Spleen (tissue), 11 donors: ENCODE measurements at regions not wholly inside any gene's neighbourhood (a gene's known extent, or its start where the extent isn't known, plus 50 kb on each side); places are given as distances from the start of the nearest gene placed in this dataset.
A peak's percentile ranks its signal among the peaks of the same experiment; 100 is the strongest.
"Not testable (repeated sequence)": the region's sequence is repeated elsewhere in the genome, so short reads cannot be mapped to it uniquely, and the experiment has no call there.

ENCODE experiments used
- DNase-seq: peaks from one replicate; pipeline ENCODE4 v3.0.0-alpha.2; 2020
- H3K27ac ChIP-seq, 8 donors: fragments of 200-600 bp; sonication (generic) in 7 of 8; 1 replicate in 4 of 8; 2 replicates in 4 of 8; pipeline versions ENCODE4 v1.5.0 to v1.8.0; 2016 to 2021; ENCODE audit warnings: inconsistent platforms in 4 of 8, mild to moderate bottlenecking in 4 of 8, moderate library complexity in 1 of 8
- H3K27me3 ChIP-seq, 7 donors: fragments of 200-600 bp; sonication (generic) in 6 of 7; replicated peaks in 1 of 7; 1 replicate in 4 of 7; 2 replicates in 3 of 7; pipeline versions ENCODE4 v1.5.0 to v1.8.0; 2016 to 2021; ENCODE audit warnings: inconsistent platforms in 3 of 7, mild to moderate bottlenecking in 1 of 7
- H3K36me3 ChIP-seq, 6 donors: fragments of 200-600 bp; sonication (generic) in 5 of 6; 1 replicate in 4 of 6; 2 replicates in 2 of 6; pipeline versions ENCODE4 v1.5.0 to v1.8.0; 2016 to 2021; ENCODE audit warnings: inconsistent platforms in 2 of 6
- H3K4me1 ChIP-seq, 6 donors: fragments of 200-600 bp; sonication (generic) in 5 of 6; 1 replicate in 3 of 6; 2 replicates in 3 of 6; pipeline versions ENCODE4 v1.5.0 to v1.8.0; 2016 to 2021; ENCODE audit warnings: inconsistent platforms in 3 of 6
- H3K4me3 ChIP-seq, 8 donors: fragments of 200-600 bp; sonication (generic) in 7 of 8; 1 replicate in 4 of 8; 2 replicates in 4 of 8; pipeline versions ENCODE4 v1.5.0 to v1.8.0; 2016 to 2021; ENCODE audit warnings: inconsistent platforms in 4 of 8, mild to moderate bottlenecking in 4 of 8, moderate library complexity in 2 of 8
- H3K9me3 ChIP-seq, 8 donors: fragments of 200-600 bp; sonication (generic) in 7 of 8; 1 replicate in 4 of 8; 2 replicates in 4 of 8; pipeline versions ENCODE4 v1.5.0 to v1.8.0; 2016 to 2021; ENCODE audit warnings: inconsistent platforms in 4 of 8
- CTCF ChIP-seq, 11 experiments: fragments of 200-600 bp in 7 of 11; fragments of 450-650 bp in 4 of 11; sonication (generic) in 4 of 11; IDR thresholded peaks in 8 of 11; conservative IDR thresholded peaks in 3 of 11; 1 replicate in 7 of 11; 2 replicates in 4 of 11; pipeline versions ENCODE4 v1.4.0 to v1.8.0; 2016 to 2021; ENCODE audit warnings: antibody characterized with exemption in 11 of 11, inconsistent platforms in 4 of 11, mild to moderate bottlenecking in 1 of 11
- POLR2A ChIP-seq, 3 donors: fragments of 450-650 bp; IDR thresholded peaks; one replicate each; pipeline ENCODE4 v1.5.1; 2017; ENCODE audit warnings: antibody characterized with exemption in 3 of 3, mild to moderate bottlenecking in 1 of 3
- POLR2AphosphoS5 ChIP-seq, 3 donors: sonication (generic); formaldehyde crosslinking; IDR thresholded peaks; one replicate each; pipeline ENCODE4 v1.5.1; 2017; ENCODE audit warnings: antibody characterized with exemption in 3 of 3
- WGBS, 5 donors: extraction: QIAGEN DNeasy Blood & Tissue Kit in 3 of 5; methylation state at CpG; one replicate each; pipeline versions ENCODE4 v1.1.5 to v1.1.7; 2013 to 2018; 5-methylcytosine and 5-hydroxymethylcytosine counted together
- intact Hi-C: fragments of 100-400 bp; cut with DNase I; formaldehyde crosslinking; loops from one replicate; pipeline ENCODE4 v1.15.0; 2023; ENCODE audit warnings: low total_unique reads
- donor health status: healthy with polysubstance abuse.
- donor health status: DM: no; HTN: no; CAD: no; lungs with moderate emphysema.
- donor health status: DM: no; HTN: no; CAD: no.
- donor health status: Bipolar disorder and iron deficiency.
- donor health status: healthy.
- donor health status: DM: no; HTN: no; CAD: no.
- donor health status: DM: yes; HTN: yes; CAD: no.

DNA sequence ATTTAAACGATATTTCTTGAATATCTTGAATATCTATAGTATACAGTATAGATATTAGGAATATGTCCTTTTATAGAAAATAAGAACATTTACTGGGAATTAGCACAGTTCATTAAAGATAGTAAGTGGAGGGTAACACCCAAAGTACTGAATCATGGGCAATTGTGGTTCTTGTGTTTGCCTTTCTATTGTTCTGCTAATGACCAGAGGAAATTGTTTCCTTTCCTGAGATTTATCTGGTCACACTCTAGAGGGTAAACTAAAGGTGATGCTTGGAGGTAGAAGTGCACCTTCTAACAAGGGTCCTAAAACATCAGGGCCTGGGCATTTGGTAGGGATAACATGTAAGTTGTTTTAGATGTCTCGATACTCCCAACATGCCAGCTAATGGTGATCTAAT, 241.3 kb upstream of the SFRP2 start:
- no peaks in the 10 kb centered on the region for H3K4me1 ChIP-seq
- no peak for DNase-seq
- TF ChIP-seq POLR2A (IDR thresholded peaks at IDR 0.05) (no peak), CTCF (IDR thresholded peaks at IDR 0.05 in 8 of 11, conservative IDR thresholded peaks at IDR 0.05 in 3 of 11) (no peak), POLR2AphosphoS5 (IDR thresholded peaks at IDR 0.05) (no peak)
- peaks cover 0 to 14% (median 10%) of the 10 kb centered on the region in 8 donors for H3K9me3 ChIP-seq
- no peak overlapping the region for H3K4me3 ChIP-seq
- no peaks in the 10 kb centered on the region for H3K36me3 ChIP-seq
- H3K27me3 ChIP-seq, result peaks cover 0 to 5% (median 0%) of the 10 kb centered on the region in 7 donors
- intact Hi-C loops, result no loop called here
- WGBS, 5 donors, result 65 to 80% (median 72%) methylated on average over 2 of the region's 2 CpGs
- no peak overlapping the region for H3K27ac ChIP-seq

DNA sequence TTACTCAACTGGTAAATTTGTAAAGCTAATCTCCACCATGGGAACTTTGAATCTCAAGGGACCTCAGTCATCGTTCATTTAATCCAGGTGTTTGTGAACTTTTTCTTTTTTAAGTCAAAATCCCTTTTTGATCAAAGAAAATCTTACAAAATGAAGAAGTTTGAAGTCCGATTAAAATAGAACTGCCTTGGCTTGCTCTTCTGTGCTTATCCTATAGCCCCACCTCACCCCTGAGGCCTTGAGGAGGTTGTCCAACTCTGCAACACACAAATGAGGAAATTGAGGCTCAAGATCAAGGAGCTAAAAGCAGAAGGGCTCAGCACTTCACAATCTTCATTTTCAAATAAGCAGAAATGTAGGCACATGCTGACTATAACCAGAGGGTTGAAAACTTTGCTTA, 240.3 kb upstream of the SFRP2 start:
- Histone ChIP-seq H3K27ac (no peak overlapping the region), H3K9me3 (peaks cover 0 to 14% (median 10%) of the 10 kb centered on the region in 8 donors)
- TF ChIP-seq POLR2AphosphoS5 (IDR thresholded peaks at IDR 0.05) (no peak), CTCF (IDR thresholded peaks at IDR 0.05 in 8 of 11, conservative IDR thresholded peaks at IDR 0.05 in 3 of 11) (no peak), POLR2A (IDR thresholded peaks at IDR 0.05) (no peak)

GRCh38 chr4:154025110-154025509, 236.2 kb upstream of the SFRP2 start:
- no peaks in the 10 kb centered on the region for H3K36me3 ChIP-seq
- H3K27me3 ChIP-seq, result peaks cover 0 to 5% (median 0%) of the 10 kb centered on the region in 7 donors
- intact Hi-C loops, result no loop called here
- DNase-seq, result no peak
- H3K4me3 ChIP-seq, result no peak overlapping the region
- 45 to 64% (median 53%) methylated on average over 2 of the region's 2 CpGs for WGBS, 5 donors
- TF ChIP-seq CTCF (IDR thresholded peaks at IDR 0.05 in 8 of 11, conservative IDR thresholded peaks at IDR 0.05 in 3 of 11) (no peak), POLR2AphosphoS5 (IDR thresholded peaks at IDR 0.05) (no peak), POLR2A (IDR thresholded peaks at IDR 0.05) (no peak)
- H3K9me3 ChIP-seq, result no peaks in the 10 kb centered on the region
- H3K27ac ChIP-seq, result no peak overlapping the region
- H3K4me1 ChIP-seq, result no peaks in the 10 kb centered on the region

More for the DNA sequence above, 240.3 kb upstream of the SFRP2 start:
- intact Hi-C loops, result no loop called here
- H3K27me3 ChIP-seq, result peaks cover 0 to 5% (median 0%) of the 10 kb centered on the region in 7 donors
- no peaks in the 10 kb centered on the region for H3K36me3 ChIP-seq
- H3K4me1 ChIP-seq, result no peaks in the 10 kb centered on the region
- no peak overlapping the region for H3K4me3 ChIP-seq
- 61 to 75% (median 72%) methylated on average over 2 of the region's 2 CpGs for WGBS, 5 donors
- DNase-seq, result no peak

- intact Hi-C loops, result no loop called here
- no peak overlapping the region for H3K27ac ChIP-seq
- no peaks in the 10 kb centered on the region for H3K9me3 ChIP-seq
- H3K4me1 ChIP-seq, result no peaks in the 10 kb centered on the region
- TF ChIP-seq CTCF (IDR thresholded peaks at IDR 0.05 in 8 of 11, conservative IDR thresholded peaks at IDR 0.05 in 3 of 11), result peak in 1 of 11 experiments; percentile 23
- no peak for TF ChIP-seq POLR2AphosphoS5 (IDR thresholded peaks at IDR 0.05)
- TF ChIP-seq POLR2A (IDR thresholded peaks at IDR 0.05), result no peak
- no peak overlapping the region for H3K4me3 ChIP-seq
- no peak for DNase-seq
- WGBS, 5 donors, result 53 to 71% (median 62%) methylated on average over 11 of the region's 11 CpGs
- H3K36me3 ChIP-seq, result no peaks in the 10 kb centered on the region
- peaks cover 0 to 5% (median 0%) of the 10 kb centered on the region in 7 donors for H3K27me3 ChIP-seq
These were observed 235.3 kb upstream of the SFRP2 start for GRCh38 chr4:154024097-154024694.

DNA sequence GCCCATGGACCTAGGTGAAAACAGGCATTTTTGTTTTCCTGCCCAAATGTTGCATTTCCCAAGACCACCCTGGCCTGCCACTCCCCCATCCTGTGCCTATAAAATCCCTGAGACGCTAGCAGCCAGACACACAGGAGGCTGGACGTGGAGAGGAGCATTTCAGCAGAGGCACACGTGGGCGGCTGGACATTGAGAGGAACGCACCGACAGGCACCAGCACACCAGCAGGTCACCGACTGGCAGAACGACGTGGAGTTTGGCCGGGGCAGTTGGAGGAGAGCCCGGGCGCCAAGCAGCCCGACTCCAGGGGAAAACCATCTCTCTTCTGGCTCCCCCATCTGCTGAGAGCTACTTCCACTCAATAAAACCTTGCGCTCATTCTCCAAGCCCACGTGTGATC, 234.8 kb upstream of the SFRP2 start:
- intact Hi-C loops, H3K4me3 ChIP-seq, H3K9me3 ChIP-seq, H3K4me1 ChIP-seq, H3K27ac ChIP-seq, H3K27me3 ChIP-seq, H3K36me3 ChIP-seq, DNase-seq: not testable (repeated sequence)
- 82 to 90% (median 88%) methylated on average over 14 to 15 of the region's 15 CpGs for whole genome bisulfite sequencing, 5 donors
